Esophagus muscularis mucosa (tissue), 4 donors: ENCODE measurements at regions not wholly inside any gene's neighbourhood (a gene's known extent, or its start where the extent isn't known, plus 50 kb on each side); places are given as distances from the start of the nearest gene placed in this dataset.

Source experiments
- DNase-seq: peaks from one replicate; pipeline ENCODE4 v3.0.0-alpha.2; 2017; ENCODE audit errors: extremely low spot score
- H3K27ac ChIP-seq, 4 donors: fragments of 200-600 bp; sonication (generic); replicated peaks in 1 of 4; 1 replicate in 3 of 4; 2 replicates in 1 of 4; pipeline ENCODE4 v1.5.1; 2016 to 2019; ENCODE audit warnings: mild to moderate bottlenecking in 1 of 4
- H3K27me3 ChIP-seq, 4 donors: fragments of 200-600 bp; sonication (generic); one replicate each; pipeline versions ENCODE4 v1.5.1 to v1.6.0; 2016 to 2019
- H3K36me3 ChIP-seq, 4 donors: fragments of 200-600 bp; sonication (generic); one replicate each; pipeline ENCODE4 v1.5.1; 2016 to 2019
- H3K4me1 ChIP-seq, 4 donors: fragments of 200-600 bp; sonication (generic); one replicate each; pipeline ENCODE4 v1.5.1; 2016 to 2019
- H3K4me3 ChIP-seq, 4 donors: fragments of 200-600 bp; sonication (generic); 1 replicate in 2 of 4; 2 replicates in 2 of 4; pipeline ENCODE4 v1.5.1; 2016 to 2019; ENCODE audit warnings: mild to moderate bottlenecking in 4 of 4, moderate library complexity in 1 of 4
- H3K9me3 ChIP-seq, 4 donors: fragments of 200-600 bp; sonication (generic); 1 replicate in 3 of 4; 2 replicates in 1 of 4; pipeline ENCODE4 v1.5.1; 2016 to 2019
- EP300 ChIP-seq: sonication (generic); formaldehyde crosslinking; IDR thresholded peaks from one replicate; pipeline ENCODE4 v1.6.1; 2017; ENCODE audit warnings: antibody characterized with exemption
- POLR2A ChIP-seq: fragments of 450-650 bp; IDR thresholded peaks from one replicate; pipeline ENCODE4 v1.6.1; 2017; ENCODE audit warnings: antibody characterized with exemption, moderate library complexity, mild to moderate bottlenecking, low read depth
- POLR2AphosphoS5 ChIP-seq, 2 donors: sonication (generic); formaldehyde crosslinking; IDR thresholded peaks; one replicate each; pipeline ENCODE4 v1.6.1; 2017; ENCODE audit warnings: antibody characterized with exemption in 2 of 2
- WGBS: methylation state at CpG from one replicate; pipeline ENCODE4 v1.1.5; 2018; 5-methylcytosine and 5-hydroxymethylcytosine counted together
- intact Hi-C: fragments of 100-400 bp; cut with DNase I; formaldehyde crosslinking; loops from one replicate; pipeline ENCODE4 v1.15.1; 2023
- TF ChIP-seq, protein P1 (sequence below), 3 experiments: fragments of 200-600 bp in 2 of 3; fragments of 450-650 bp in 1 of 3; sonication (generic) in 2 of 3; IDR thresholded peaks; one replicate each; pipeline ENCODE4 v1.5.1; 2017 to 2019; ENCODE audit warnings: antibody characterized with exemption in 3 of 3, mild to moderate bottlenecking in 2 of 3, moderate library complexity in 1 of 3

DNA sequence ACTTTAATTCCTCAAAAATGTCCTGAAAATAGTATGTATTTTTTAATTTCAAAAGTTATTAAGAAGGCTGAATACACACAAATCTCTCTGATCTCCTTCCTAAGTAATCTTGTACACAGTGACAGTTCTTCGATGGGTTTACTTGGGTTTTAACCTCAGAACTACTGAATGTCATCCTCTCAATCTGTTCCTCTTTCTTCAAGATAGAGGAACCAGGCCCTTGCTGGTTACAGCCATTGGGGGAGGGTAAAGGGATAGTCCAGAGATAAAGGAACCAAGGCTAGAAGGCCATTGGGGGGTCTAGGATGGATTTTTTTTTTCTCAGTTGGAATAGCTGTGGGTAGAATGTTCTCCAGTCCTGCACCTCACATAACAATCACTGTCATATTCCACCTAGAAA is 224.9 kb downstream of the SKIDA1 start:
- H3K27me3 ChIP-seq = no peaks in the 10 kb centered on the region
- 84% methylated on average over 1 of the region's 1 CpG for WGBS
- intact Hi-C loops = no loop called here
- no peaks in the 10 kb centered on the region for H3K9me3 ChIP-seq
- H3K27ac ChIP-seq = no peak overlapping the region
- no peak for DNase-seq
- no peak overlapping the region for H3K4me3 ChIP-seq
- TF ChIP-seq EP300 (no peak), POLR2A (no peak), POLR2AphosphoS5 (IDR thresholded peaks at IDR 0.05) (no peak)
- TF ChIP-seq, protein P1, sequence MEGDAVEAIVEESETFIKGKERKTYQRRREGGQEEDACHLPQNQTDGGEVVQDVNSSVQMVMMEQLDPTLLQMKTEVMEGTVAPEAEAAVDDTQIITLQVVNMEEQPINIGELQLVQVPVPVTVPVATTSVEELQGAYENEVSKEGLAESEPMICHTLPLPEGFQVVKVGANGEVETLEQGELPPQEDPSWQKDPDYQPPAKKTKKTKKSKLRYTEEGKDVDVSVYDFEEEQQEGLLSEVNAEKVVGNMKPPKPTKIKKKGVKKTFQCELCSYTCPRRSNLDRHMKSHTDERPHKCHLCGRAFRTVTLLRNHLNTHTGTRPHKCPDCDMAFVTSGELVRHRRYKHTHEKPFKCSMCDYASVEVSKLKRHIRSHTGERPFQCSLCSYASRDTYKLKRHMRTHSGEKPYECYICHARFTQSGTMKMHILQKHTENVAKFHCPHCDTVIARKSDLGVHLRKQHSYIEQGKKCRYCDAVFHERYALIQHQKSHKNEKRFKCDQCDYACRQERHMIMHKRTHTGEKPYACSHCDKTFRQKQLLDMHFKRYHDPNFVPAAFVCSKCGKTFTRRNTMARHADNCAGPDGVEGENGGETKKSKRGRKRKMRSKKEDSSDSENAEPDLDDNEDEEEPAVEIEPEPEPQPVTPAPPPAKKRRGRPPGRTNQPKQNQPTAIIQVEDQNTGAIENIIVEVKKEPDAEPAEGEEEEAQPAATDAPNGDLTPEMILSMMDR (IDR thresholded peaks at IDR 0.05) = no peak
- no peaks in the 10 kb centered on the region for H3K4me1 ChIP-seq
- H3K36me3 ChIP-seq = no peaks in the 10 kb centered on the region

DNA sequence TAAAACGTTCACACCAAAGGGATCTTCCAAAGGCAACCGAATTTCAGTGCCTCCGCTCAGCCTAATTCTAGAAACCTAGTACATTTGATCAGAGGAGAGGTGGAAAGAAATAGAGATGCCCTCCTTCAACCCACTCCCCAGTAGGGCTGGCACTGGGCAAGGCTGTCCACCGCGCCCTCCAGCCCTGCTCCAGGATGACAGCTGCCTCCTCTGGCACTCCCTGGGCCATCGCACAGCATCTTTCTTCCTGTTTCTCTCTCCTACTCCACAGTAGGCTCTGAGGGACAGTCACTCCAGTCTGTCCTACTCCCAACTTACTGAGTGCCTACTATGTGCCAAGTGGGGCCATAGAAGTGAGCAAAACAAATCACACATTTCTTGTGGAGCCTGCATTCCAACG is 226.2 kb downstream of the SKIDA1 start:
- TF ChIP-seq POLR2AphosphoS5 (IDR thresholded peaks at IDR 0.05) = no peak
- TF ChIP-seq EP300 = no peak
- TF ChIP-seq POLR2A = no peak
- TF ChIP-seq, protein P1 (IDR thresholded peaks at IDR 0.05) = no peak
- no peaks in the 10 kb centered on the region for H3K4me1 ChIP-seq
- DNase-seq = no peak
- H3K27ac ChIP-seq = no peak overlapping the region
- intact Hi-C loops = no loop called here
- H3K4me3 ChIP-seq = no peak overlapping the region
- no peaks in the 10 kb centered on the region for H3K27me3 ChIP-seq
- WGBS = 93% methylated on average over 7 of the region's 7 CpGs
- H3K9me3 ChIP-seq = no peaks in the 10 kb centered on the region
- H3K36me3 ChIP-seq = no peaks in the 10 kb centered on the region

DNA sequence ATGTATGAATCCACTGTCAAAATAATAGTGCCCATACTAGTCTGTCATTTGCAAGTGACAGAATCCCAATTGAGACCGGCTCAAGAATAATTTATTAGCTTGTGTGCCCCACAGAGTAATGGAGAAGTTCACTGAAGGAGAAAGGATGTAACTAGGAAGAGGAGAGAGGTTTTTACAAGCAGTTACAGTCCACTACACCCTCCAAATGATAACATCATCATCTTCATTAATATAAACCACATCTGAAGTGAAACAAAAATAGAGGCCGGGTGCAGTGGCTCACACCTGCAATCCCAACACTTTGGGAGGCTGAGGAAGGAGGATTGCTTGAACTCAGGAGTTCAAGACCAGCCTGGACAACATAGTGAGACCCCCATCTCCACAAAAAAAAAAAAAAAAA is 226.8 kb downstream of the SKIDA1 start:
- intact Hi-C loops = no loop called here
- 75% methylated on average over 2 of the region's 2 CpGs for WGBS

DNA sequence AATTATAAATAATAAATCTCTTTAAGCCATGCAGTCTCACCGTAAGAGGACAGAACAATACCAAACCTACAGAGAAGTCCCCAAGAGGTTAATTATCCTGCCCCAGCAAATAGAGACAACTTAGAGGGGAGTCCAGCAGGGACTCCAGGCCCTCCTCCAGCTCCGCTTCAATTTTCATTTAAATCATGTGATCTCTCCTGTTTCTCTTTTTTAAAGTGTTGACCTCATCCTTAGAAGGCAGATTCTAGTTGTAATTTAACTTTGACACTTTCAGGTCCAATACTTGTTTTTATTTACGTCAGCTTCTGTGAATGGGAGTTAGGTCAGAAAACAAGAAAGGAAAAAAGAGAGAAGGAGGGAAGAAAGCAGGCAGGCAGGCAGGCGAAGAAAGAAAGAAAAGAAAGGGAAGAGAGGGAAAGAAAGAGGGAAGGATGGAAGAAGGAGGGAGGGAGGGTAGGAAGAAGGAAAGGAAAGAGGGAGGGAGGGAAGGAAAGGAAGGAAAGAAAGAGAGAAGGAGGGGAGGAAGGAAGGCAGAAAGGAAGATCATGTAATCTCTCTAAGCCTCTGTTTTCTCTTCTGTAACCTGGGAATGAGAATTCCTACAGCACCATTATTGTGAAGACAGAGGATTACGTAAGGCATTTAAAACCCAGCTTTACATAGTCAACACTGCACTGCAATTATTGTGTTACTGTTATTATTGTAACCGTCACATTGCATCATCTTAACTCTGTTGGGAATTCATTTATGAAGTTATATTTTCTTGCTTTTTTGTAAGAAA is 227.7 kb downstream of the SKIDA1 start:
- H3K27ac ChIP-seq = no peak overlapping the region
- H3K27me3 ChIP-seq = no peaks in the 10 kb centered on the region
- intact Hi-C loops = no loop called here
- no peaks in the 10 kb centered on the region for H3K36me3 ChIP-seq
- no peak for TF ChIP-seq EP300
- no peak for TF ChIP-seq POLR2A
- TF ChIP-seq POLR2AphosphoS5 (IDR thresholded peaks at IDR 0.05) = no peak
- TF ChIP-seq, protein P1 (IDR thresholded peaks at IDR 0.05) = no peak
- WGBS = 89% methylated on average over 6 of the region's 6 CpGs
- DNase-seq = no peak
- no peak overlapping the region for H3K4me3 ChIP-seq
- peaks cover 5 to 10% (median 8%) of the 10 kb centered on the region in 4 donors for H3K4me1 ChIP-seq
- H3K9me3 ChIP-seq = no peaks in the 10 kb centered on the region

More for the DNA sequence above, 226.8 kb downstream of the SKIDA1 start:
- H3K4me1 ChIP-seq = peaks cover 0 to 2% (median under 1%) of the 10 kb centered on the region in 4 donors
- H3K27ac ChIP-seq = no peak overlapping the region
- no peaks in the 10 kb centered on the region for H3K9me3 ChIP-seq
- H3K36me3 ChIP-seq = no peaks in the 10 kb centered on the region
- no peaks in the 10 kb centered on the region for H3K27me3 ChIP-seq
- TF ChIP-seq POLR2A = no peak
- TF ChIP-seq EP300 = no peak
- TF ChIP-seq, protein P1 (IDR thresholded peaks at IDR 0.05) = no peak
- no peak for TF ChIP-seq POLR2AphosphoS5 (IDR thresholded peaks at IDR 0.05)
- H3K4me3 ChIP-seq = no peak overlapping the region
- DNase-seq = no peak
